ENCODE measurements at regions not wholly inside any gene's neighbourhood (a gene's known extent, or its start where the extent isn't known, plus 50 kb on each side); places are given as distances from the start of the nearest gene placed in this dataset.

GRCh38 chr4:120236873-120237272 is 170.2 kb upstream of the MAD2L1 start (continued):
- TF ChIP-seq CTCF (conservative IDR thresholded peaks at IDR 0.05; ENCODE audit: low read depth in 2 of 2) (no peak), POLR2AphosphoS5 (IDR thresholded peaks at IDR 0.05; ENCODE audit: low read depth) (no peak), ETS1 (IDR thresholded peaks at IDR 0.05) (no peak), ZNF331 (CRISPR knock-in tag; IDR thresholded peaks at IDR 0.05; ENCODE audit: low read depth) (no peak), EZH2phosphoT487 (IDR thresholded peaks at IDR 0.05; ENCODE audit: unreplicated experiment) (no peak), CREB1 (CRISPR knock-in tag; IDR thresholded peaks at IDR 0.05; ENCODE audit: low read depth) (no peak), EZH2 (IDR thresholded peaks at IDR 0.05; ENCODE audit: low read depth, unreplicated experiment) (no peak)

- no peaks in the 10 kb centered on the region for H3K27me3 ChIP-seq (ENCODE audit: insufficient read depth)
- DNase-seq (ENCODE audit: low spot score) (no peak), ATAC-seq (no peak)
- no peak overlapping the region for H2AFZ ChIP-seq
- H3K4me3 ChIP-seq: no peak overlapping the region
- H3F3A ChIP-seq (replicated peaks; ENCODE audit: low read depth): no peaks in the 10 kb centered on the region
- no peaks in the 10 kb centered on the region; the same call in 2 of the 3 replicates for H3K9me3 Mint-ChIP-seq
- H3K79me2 ChIP-seq (replicated peaks; ENCODE audit: insufficient read depth): no peaks in the 10 kb centered on the region
- H3K4me1 Mint-ChIP-seq: no peaks in the 10 kb centered on the region
- peaks cover 4% of the 10 kb centered on the region for H3K27me3 Mint-ChIP-seq (ENCODE audit: insufficient read depth, low read depth, poor library complexity)
- H3K27ac Mint-ChIP-seq: no peak overlapping the region
- H4K20me1 ChIP-seq (replicated peaks; ENCODE audit: insufficient read depth): no peaks in the 10 kb centered on the region
- H3K4me1 ChIP-seq (ENCODE audit: insufficient read depth): no peaks in the 10 kb centered on the region
- no peaks in the 10 kb centered on the region for H3K36me3 Mint-ChIP-seq (ENCODE audit: low read depth)
- no peaks in the 10 kb centered on the region for H3K9me2 ChIP-seq (ENCODE audit: insufficient read depth)
- H3K4me2 ChIP-seq: no peak overlapping the region
- H3K4me3 Mint-ChIP-seq: no peak overlapping the region
- no peak overlapping the region for H3K27ac ChIP-seq (ENCODE audit: low read depth)
- no peaks in the 10 kb centered on the region for H3K36me3 ChIP-seq (ENCODE audit: insufficient read depth)
- no peak for TF ChIP-seq ZNF331 (CRISPR knock-in tag; IDR thresholded peaks at IDR 0.05; ENCODE audit: low read depth)
- no peak for TF ChIP-seq ETS1 (IDR thresholded peaks at IDR 0.05)
- TF ChIP-seq ZNF462 (CRISPR knock-in tag; IDR thresholded peaks at IDR 0.05): no peak
- TF ChIP-seq EZH2 (IDR thresholded peaks at IDR 0.05; ENCODE audit: low read depth, unreplicated experiment): no peak
- TF ChIP-seq ZNF114 (CRISPR knock-in tag; IDR thresholded peaks at IDR 0.05): no peak
- TF ChIP-seq CTCF (conservative IDR thresholded peaks at IDR 0.05; ENCODE audit: low read depth in 2 of 2): no peak
Observed at GRCh38 chr4:120232050-120232449, 165.4 kb upstream of the MAD2L1 start.
